IPS-NIHi11 (cell line): ENCODE measurements at regions not wholly inside any gene's neighbourhood (a gene's known extent, or its start where the extent isn't known, plus 50 kb on each side); places are given as distances from the start of the nearest gene placed in this dataset.
"Not testable (repeated sequence)": the region's sequence is repeated elsewhere in the genome, so short reads cannot be mapped to it uniquely, and the experiment has no call there.

ENCODE experiments used
- DNase-seq: peaks from one replicate; pipeline ENCODE4 v3.0.0; 2012; ENCODE audit warnings: mixed read lengths, low spot score

DNA sequence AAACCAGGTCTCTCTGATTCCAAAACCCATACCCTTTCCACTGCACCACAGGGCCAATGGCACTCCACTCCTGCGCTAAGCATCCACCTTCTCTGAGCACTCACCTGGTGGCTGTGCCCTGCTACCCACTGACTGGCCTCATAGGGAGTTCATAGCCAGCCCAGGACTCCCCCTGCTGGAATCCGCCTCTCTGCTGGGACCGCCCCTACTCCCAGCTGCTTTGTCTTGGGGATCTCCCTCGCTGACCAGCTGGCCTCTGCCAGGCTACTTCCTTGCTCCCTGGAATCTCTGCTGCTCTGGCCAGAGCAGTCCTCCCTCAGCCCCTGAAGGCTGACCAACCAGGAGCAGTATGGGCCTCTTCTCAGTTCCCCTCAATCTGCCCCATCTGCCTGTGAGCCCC is 129.7 kb downstream of the FAXC start:
- DNase-seq, result peak; percentile 83

DNA sequence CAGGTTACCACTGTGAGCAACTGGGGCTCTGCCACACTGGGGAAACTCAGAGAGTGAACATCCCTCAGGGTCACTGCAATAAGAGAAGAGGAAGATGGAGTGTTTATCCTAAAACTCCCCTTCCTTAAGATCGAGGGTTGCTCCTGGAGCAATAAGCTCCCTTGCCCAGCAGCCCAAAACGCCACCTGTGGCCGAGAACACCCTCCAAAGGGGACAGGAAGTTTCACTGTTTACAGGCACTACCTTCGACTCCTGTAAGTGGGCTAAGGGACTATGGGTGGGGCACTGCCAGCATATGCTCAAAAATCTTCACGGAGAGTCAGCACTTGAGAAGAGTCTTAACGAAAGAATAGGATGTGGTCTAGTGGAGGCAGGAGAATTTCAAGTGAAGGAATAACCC is 132.5 kb downstream of the FAXC start:
- DNase-seq, result no peak

DNA sequence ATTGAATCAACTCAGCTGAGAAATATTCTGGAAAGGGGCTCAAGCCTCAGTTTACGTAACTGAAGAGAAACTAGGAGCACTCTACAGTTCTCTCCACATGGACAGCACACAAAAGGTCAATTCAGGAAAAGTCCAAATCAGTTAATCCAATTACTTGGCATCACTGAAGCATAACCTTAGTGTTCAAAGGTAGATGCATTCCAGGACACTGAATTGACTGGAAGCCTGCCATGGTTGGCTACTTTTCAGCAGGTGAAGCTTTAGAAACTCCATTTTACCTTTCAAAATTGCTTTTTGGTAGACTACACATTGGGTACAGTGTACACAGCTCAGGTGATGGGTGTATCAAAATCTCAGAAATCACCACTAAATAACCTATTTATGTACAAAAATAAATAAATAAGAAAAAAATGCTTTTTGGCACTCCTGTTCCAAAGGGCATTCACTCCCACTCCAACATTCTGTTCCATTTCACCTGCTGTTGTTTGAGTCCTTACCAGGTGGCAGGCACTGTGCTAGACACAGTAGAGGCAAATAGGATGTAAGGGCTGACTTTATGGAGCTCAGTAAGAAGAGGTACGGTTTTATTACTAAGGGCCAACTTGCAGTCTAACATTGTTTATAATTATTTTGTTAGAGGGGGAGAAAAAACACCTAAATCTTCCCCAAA is 153.4 kb downstream of the FAXC start:
- DNase-seq, result peak; percentile 24

DNA sequence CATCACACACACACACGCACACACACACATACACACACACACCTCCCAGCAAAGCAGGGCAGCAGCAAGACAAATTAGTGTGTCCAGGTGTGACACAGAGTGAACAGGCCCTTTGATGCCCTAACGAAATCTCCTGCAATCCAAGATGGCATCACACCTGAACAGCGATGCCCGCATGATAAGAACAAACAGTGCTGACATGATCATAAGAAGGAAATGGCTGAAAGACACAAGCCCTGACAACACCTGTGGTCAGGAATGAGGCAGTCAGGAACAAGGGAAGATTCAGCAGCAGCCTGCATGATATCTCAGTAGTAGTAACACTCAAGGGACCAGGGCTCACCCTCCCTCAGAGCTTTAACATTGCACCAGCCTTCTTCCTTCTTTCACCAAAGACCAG is 156.9 kb downstream of the FAXC start:
- no peak for DNase-seq

DNA sequence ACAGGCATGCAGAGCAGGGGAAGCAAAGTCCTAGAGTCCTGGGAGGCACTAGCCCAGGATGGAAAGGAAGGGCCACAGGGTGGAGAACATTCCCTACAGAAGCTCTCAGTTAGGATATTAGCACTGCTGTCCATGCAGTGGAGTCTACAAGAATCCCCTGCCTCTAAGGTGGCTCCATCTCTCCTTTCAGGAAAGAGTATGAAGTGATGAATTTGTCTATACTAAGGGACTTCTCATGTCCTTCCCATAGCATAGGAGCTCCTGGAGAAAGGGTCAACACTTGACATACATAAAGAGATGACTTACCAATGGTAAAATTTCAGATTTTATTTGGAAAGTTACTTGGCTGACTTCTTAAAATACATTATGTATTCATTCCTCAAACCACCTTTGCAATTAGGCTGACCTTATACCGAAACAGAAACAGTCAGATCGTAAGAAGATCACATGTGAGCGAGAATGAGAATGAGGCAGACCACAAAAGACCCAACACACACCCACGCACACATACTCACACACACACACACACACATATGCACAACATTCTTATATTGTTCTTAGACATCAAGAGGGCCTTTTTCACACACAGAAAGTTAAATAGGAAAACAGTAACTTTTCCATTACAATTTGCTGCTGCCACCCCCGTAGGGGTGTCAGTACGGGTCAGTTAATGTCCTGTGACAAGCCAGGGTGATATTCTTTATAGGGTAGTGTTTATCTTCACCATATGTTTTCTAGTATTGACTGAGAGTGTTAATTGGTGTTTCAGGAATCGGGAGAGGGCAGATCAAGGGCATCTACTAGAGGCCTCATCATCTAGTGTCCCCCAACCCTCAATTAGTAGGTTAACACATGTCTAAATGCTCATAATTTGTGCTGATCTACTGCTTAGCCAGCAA is 159.4 kb downstream of the FAXC start:
- no peak for DNase-seq

DNA sequence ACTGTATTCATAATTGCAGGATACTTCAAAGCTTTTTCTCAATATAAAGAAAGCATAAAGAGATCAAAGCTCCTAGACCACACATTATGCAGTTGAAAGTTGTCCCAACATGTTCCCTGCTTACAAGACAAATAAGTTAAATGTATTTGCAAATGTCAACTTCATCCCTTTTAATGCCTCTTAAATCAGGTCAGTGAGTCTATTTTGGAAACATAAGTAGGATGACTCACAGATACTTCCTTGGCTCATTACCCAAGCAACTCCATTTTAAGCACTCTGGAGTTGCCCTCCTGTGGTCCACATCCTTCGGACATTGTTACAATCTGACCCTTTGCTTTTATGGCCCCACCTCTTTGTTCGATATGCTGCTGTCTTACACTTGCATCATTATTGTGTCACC is 162.0 kb downstream of the FAXC start:
- DNase-seq, result peak; percentile 30

DNA sequence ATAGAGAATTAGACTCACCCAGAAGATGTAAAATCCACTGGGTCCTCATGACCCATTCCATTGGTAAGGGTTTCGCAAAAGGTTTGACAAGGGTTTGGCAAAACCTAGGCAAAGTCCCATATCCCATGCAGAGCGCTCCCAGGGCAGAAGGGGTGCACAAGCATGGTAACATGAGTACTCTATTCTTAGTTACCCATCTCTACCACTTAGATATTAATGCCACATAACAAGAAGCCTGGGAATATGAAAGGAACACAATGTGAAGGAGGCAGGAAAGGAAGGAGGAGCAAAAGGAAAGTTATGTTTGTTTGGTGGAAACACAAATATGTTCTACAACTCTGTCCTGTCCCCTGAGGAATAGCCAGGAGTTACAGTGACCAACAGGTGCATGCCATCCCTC is 163.1 kb downstream of the FAXC start:
- DNase-seq, result no peak

DNA sequence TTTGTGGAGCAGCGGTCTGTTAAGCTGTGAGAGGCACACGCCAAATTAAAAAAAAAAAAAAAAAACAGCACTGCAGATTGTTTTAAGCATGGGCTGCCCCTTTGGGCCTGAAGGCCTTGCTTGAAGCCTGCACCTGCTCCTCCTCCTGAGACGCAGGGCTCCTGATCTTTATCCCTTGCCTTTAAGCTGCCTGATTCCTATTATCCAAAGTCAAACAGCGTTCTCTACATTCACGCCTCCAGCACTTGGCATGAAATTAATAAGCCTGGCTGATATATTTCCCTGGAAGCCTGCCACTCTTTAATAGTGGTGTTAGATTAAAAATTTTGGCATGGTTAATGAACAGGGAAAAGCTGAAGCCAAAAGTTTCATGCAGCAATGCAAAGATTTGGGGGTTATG is 163.9 kb downstream of the FAXC start:
- DNase-seq, result peak; percentile 20

DNA sequence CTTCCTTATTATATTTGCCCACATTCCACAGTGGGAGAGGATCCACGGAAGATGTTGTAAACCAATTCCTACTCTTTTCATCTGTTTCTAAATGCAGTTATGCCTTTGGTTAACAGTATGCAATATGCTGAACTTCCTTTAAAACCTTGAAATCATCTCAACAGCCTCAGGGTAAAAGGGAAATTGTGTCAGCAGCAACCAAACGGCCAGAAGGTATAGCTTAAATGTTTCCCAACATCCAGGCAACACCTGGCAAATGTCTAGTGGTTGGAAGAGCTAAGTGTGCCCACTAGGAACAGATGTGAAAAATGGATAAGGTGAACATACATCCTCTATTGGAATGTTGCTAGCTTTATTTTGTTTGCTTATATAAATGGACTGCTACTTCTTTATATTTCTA is 164.8 kb downstream of the FAXC start:
- no peak for DNase-seq

DNA sequence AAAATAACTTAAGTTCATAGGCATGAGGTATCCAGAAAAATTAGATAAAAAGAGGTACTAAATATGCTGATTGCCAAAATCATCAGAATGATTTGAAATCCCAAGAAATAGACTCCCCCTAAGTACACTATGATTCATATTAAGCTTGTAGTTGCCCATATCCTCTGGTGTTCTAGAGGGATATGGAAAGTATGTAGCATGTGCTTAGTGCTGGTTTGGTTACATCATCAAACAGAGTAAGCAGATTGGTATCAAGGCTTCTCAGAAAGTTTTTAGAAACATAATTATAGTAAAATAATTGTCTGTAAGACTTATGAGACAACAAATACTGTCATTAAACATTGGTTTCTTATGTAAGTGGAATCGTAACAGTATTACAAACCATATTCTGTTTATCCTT is 166.4 kb downstream of the FAXC start:
- DNase-seq, result no peak

DNA sequence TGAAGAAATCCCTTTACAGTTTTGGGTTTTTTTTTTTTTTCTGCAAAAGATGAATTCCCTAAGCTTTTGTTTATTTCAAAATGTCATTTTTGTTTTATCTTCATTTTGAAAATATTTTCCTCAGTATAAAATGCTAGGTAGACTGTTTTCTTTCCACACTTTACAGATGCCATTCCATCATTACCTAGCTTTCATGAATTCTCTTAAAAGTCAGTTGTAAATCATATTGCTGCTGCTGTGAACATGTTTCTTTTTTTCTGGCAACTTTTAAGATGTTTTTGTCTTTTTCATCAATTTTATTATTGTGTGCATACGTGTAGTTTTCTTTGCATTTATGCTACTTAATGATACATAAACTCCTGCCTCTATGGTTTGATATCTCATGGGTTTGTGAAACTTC is 168.3 kb downstream of the FAXC start:
- no peak for DNase-seq

DNA sequence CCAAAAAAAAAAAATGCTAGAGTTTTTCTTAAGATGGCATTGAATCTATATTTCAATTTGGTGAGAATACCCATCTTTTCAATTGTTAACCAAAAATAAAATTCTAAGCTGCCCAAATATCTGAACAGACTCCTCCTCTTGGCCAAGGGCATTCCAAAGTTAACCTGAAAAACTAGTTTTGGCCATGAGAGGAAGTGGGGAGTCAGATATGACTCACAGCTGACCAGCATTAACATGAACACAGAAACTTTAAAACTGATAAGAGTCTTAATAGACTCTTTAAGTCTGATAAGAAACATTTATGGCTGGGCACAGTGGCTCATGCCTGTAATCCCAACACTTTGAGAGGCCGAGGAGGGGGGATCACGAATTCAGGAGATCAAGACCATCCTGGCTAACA is 171.3 kb downstream of the FAXC start:
- DNase-seq, result no peak

DNA sequence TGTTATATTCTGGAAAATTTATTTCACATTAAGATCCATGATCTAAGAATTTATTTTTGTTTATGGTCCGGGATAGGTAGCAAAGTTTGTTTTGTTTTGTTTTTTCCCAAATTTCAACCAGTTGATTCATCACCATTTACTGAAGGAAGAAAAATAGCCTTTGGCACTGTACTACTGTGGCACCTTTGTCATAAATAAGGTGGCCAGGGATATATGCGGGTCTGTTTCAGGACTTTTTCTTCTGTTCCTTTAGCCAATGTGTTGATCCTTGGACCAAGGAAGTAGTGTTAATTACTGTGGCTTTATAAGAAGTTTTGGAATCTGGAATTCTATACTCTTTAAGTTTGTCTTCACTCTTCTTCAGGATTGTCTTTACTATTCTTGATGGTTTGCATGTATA is 171.7 kb downstream of the FAXC start:
- no peak for DNase-seq

DNA sequence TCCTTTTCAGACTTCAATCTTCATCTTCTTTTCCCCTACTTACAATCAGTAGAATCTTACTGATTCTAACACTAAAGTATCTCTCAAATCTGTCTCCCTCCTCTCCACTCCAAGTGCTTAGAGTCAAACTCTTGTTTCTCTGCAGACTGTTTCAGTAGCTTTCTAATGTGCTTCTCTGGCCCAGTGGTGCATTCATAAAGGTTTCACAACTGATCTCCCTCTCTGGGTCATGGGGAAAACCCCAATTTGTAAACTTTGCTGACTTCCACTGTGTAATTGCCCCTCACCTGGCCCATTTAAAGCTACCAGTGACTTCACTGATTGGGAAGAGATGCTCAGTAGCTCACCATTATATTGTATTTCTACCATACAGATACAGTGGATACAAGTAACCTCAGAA is 183.6 kb downstream of the FAXC start:
- no peak for DNase-seq

DNA sequence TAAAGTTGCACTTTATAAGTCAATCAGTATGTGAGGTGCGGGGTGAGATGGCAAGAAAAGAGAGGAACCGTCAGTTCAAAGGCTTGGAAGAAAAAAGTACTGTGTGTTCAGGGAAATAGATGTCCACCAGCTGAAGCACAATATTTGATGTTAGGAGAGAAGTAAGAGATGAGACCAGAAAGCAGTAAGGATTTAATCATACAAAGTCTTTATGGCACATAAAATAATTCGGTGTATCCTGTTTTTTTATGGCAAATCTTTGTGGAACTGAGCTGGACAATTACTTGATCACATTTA is 197.2 kb downstream of the FAXC start:
- DNase-seq, result no peak

DNA sequence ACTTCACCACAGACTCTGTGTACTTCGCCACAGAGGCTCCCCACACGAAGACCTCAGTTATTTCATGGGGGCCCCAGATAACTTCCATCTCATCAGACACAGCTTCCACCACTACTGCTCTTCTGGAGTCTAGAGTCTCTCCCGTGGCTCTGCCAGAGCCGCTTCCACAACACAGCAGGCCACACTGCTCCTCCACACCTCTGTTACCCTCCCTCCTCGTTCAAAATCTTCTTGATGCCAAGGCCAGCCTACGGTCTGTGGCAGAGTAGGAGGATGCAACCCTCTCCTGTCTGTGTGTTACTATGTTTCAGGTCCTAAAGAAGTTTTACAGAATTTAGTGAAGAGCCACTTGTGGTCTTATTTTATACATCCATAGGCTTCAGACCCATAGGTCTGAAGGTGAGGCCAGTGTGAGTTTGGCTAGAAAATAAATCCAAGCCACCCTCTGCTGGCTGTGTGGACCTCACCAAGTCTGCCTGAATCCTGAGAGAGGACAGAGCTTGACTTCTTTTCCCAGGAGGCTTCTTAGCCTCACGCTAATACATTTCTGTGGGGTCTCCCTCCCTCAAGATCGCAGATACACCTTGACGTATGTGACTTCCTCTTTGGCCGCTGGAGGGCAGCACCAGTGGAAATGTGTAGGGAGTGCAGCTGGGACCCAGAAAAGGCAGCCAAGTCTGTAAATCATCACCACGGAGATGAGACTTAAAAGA is 197.7 kb downstream of the FAXC start:
- DNase-seq, result peak; percentile 68

DNA sequence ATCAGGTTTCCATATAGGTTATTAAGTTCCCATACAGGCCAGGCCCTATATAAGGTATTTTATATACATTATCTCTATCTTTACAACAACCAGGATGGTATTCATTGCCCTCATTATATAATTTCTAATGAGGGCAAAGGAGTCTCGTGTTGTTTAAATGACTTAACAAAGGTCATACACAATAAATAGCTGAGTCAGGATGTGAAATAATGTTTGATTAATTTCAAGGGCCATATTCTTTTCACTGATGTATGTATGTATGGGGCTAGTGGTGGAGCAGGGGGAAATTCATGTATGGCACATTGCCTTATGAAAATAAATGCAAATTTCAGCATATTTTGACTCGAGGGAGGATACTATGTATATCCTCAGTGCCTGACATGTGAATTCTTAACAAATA is 200.7 kb downstream of the FAXC start:
- no peak for DNase-seq

DNA sequence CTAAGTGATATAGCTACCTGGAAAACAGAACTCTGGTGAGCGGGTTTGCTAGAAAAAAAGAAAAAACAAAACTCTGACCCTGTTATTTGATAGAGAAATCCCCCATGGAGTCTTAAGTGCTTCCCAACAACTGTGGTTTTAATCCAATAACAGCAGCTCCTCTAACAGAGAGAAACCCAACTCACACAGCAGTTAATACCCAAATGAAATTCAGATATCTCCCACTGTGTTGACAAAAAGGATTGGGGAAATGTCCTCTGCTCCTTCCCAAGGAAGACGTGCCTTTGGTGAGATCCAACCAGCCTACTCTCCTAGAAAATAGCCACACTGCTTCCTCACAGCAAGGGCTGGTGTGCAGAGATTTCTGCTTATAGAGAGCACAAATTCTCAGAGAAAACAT is 200.4 kb upstream of the FBXL4 start:
- DNase-seq, result no peak

DNA sequence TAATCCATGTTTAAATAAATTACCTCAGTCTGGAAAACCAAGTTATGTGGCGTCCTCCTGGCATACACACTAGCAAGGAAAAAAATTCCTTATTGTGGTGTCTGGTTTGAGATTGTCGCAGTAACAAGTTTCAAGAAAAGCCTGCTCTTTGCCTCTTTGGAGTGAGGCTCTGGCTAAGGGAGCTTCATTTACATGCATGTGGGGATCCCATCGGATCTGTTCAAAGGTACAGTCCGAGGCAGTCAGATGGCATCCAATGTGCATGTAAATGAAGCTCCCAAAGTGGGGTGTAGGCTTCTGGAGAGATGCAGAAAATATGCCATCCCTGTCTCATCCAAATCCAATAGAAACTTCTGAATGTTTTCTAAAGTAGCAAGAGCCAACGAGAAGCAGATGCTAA is 199.5 kb upstream of the FBXL4 start:
- DNase-seq, result no peak

DNA sequence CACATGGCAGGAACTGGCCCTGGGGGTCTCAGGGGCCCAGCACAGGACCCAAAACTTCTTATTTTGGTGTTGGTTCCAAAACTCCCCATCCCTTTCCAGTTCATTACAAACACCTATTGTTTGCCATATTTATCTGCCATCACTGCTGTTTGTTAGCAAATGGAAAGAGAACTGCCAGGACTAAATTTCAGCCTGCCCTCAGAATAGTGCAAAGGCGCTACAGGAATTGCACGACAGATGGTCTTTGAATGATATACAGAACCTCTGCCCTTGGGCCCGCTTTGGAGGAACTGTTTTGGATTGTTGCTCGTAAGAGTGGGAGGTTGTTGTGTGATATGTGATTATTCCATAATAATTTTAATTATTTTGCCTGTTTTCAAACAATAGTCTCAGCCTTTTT is 199.0 kb upstream of the FBXL4 start:
- DNase-seq, result no peak

DNA sequence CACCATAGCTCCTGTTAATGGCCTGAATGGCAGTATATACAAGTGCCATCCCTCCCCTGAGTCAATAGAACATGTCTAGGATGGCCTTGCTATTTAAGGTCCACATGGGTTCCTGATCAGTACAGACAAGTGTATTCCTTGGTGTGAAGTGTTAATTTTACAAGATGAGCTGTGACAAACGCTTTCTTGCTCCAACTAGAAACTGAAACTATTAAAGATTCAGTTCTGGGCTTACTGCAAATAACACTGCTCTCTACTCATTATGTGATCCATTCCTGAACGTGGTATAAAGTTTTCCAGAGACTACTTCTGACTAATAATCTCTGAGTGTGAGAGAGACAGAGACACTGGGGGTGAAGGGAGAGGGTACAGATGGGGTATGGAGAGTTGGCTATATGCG is 198.0 kb upstream of the FBXL4 start:
- DNase-seq, result no peak

DNA sequence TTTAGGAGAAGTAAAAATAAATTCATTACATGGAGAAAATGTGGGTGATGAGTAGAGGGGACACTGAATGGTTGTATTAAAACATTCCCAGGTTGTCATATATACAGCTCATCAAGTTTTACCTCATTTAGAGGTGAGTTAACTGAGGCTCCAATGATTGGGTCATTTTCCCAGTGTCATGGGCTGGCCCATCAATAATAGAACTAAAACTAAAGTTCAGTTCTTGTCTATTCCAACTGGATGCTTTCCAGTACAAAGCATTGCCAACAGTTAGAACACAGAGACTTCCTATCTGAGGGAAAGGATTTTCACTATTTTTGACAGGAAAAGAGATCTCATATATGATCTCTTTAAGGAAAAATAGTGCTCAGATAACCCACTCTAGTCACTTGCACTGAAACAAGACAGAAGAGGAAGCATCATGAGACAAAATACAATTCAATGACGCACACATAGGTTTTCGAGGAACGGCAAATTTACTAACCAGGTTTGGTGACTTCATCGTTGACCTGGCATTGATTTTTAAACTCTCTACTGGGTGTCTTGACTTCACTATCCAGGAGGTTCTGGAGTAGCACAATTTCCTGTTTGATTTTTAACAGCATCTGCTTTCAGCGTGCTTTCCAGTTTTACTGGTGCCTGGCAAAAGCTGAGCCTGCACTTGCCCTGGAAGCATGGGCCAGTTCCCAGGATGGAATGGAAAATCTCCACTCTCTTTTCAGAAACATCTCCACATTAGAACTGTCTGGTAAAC is 195.5 kb upstream of the FBXL4 start:
- DNase-seq, result no peak

DNA sequence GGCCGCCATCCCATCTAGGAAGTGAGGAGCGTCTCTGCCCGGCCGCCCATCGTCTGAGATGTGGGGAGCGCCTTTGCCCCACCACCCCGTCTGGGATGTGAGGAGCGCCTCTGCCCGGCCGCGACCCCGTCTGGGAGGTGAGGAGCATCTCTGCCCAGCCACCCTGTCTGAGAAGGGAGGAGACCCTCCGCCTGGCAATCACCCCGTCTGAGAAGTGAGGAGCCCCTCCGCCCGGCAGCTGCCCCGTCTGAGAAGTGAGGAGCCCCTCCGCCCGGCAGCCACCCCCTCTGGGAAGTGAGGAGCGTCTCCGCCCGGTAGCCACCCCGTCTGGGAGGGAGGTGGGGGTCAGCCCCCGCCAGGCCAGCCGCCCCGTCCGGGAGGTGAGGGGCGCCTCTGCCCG is 194.2 kb upstream of the FBXL4 start:
- DNase-seq, result not testable (repeated sequence)
